Stimulated activated naive CD8-positive, alpha-beta T cell treated with anti-CD3 and anti-CD28 coated beads, Interleukin-15, Interleukin-2, amounts not matched to agents 100 U/mL and 50 U/mL, for 24 hours (primary cell): ENCODE measurements at regions not wholly inside any gene's neighbourhood (a gene's known extent, or its start where the extent isn't known, plus 50 kb on each side); places are given as distances from the start of the nearest gene placed in this dataset.

Source experiments
- ATAC-seq: fragments of 150-1000 bp; cut with Tn5 transposase; one replicate; pipeline ENCODE4 v1.10.0; 2021
- DNase-seq: peaks from one replicate; pipeline ENCODE4 v3.0.0; 2021

- no peak for ATAC-seq
- no peak for DNase-seq
These were observed 64.8 kb upstream of the MEOX2 start for GRCh38 chr7:15751191-15751701.

- no peak for ATAC-seq
- DNase-seq: no peak
These were observed 64.2 kb upstream of the MEOX2 start for GRCh38 chr7:15750727-15751126.

- ATAC-seq (no peak), DNase-seq (no peak)
These were observed 63.1 kb upstream of the MEOX2 start for GRCh38 chr7:15749631-15750030.

- no peak for DNase-seq
- ATAC-seq: no peak
These were observed 61.2 kb upstream of the MEOX2 start for GRCh38 chr7:15747712-15748111.

- ATAC-seq: no peak
- DNase-seq: no peak
These were observed 60.8 kb upstream of the MEOX2 start for GRCh38 chr7:15747301-15747700.

GRCh38 chr7:15743926-15744480, 57.5 kb upstream of the MEOX2 start:
- no peak for ATAC-seq
- DNase-seq: no peak

- ATAC-seq (no peak), DNase-seq (no peak)
These were observed 51.1 kb upstream of the MEOX2 start for GRCh38 chr7:15737601-15738000.
